ENCODE measurements at regions not wholly inside any gene's neighbourhood (a gene's known extent, or its start where the extent isn't known, plus 50 kb on each side); places are given as distances from the start of the nearest gene placed in this dataset.

- no peaks in the 10 kb centered on the region for H3K27me3 ChIP-seq (ENCODE audit: control insufficient read depth in 1 of 2, insufficient read depth in 2 of 2, low read length in 2 of 2)
- no peak overlapping the region for H3K27ac ChIP-seq (ENCODE audit: low read depth, low read length)
- H3K4me3 ChIP-seq (ENCODE audit: low read depth in 1 of 2, low read length in 2 of 2): no peak overlapping the region
- H3K9me3 ChIP-seq (ENCODE audit: control insufficient read depth in 1 of 2, low read length in 2 of 2): no peaks in the 10 kb centered on the region
- no peaks in the 10 kb centered on the region for H3K36me3 ChIP-seq (ENCODE audit: control insufficient read depth in 1 of 2, insufficient read depth in 2 of 2, low read length in 2 of 2)
- no peak overlapping the region for H3K9ac ChIP-seq (ENCODE audit: low read depth in 1 of 2, low read length in 2 of 2)
- peaks cover 0 to 2% of the 10 kb centered on the region in 2 donors for H3K4me1 ChIP-seq (ENCODE audit: control insufficient read depth in 1 of 2, insufficient read depth in 2 of 2, low read length in 2 of 2)
Measured at GRCh38 chr1:80656014-80656636, 1144.6 kb upstream of the ADGRL2 start.

- Histone ChIP-seq H3K36me3 (ENCODE audit: control insufficient read depth in 1 of 2, insufficient read depth in 2 of 2, low read length in 2 of 2) (no peaks in the 10 kb centered on the region), H3K9ac (ENCODE audit: low read depth in 1 of 2, low read length in 2 of 2) (no peak overlapping the region), H3K9me3 (ENCODE audit: control insufficient read depth in 1 of 2, low read length in 2 of 2) (no peaks in the 10 kb centered on the region), H3K27me3 (ENCODE audit: control insufficient read depth in 1 of 2, insufficient read depth in 2 of 2, low read length in 2 of 2) (no peaks in the 10 kb centered on the region), H3K4me1 (ENCODE audit: control insufficient read depth in 1 of 2, insufficient read depth in 2 of 2, low read length in 2 of 2) (no peaks in the 10 kb centered on the region), H3K27ac (ENCODE audit: low read depth, low read length) (no peak overlapping the region), H3K4me3 (ENCODE audit: low read depth in 1 of 2, low read length in 2 of 2) (no peak overlapping the region)
Measured at GRCh38 chr1:80646053-80646452, 1154.7 kb upstream of the ADGRL2 start.

GRCh38 chr1:80645621-80646020 is 1155.1 kb upstream of the ADGRL2 start:
- Histone ChIP-seq H3K9ac (ENCODE audit: low read depth in 1 of 2, low read length in 2 of 2) (no peak overlapping the region), H3K4me1 (ENCODE audit: control insufficient read depth in 1 of 2, insufficient read depth in 2 of 2, low read length in 2 of 2) (no peaks in the 10 kb centered on the region), H3K36me3 (ENCODE audit: control insufficient read depth in 1 of 2, insufficient read depth in 2 of 2, low read length in 2 of 2) (no peaks in the 10 kb centered on the region), H3K27me3 (ENCODE audit: control insufficient read depth in 1 of 2, insufficient read depth in 2 of 2, low read length in 2 of 2) (no peaks in the 10 kb centered on the region), H3K27ac (ENCODE audit: low read depth, low read length) (no peak overlapping the region), H3K9me3 (ENCODE audit: control insufficient read depth in 1 of 2, low read length in 2 of 2) (no peaks in the 10 kb centered on the region), H3K4me3 (ENCODE audit: low read depth in 1 of 2, low read length in 2 of 2) (no peak overlapping the region)

GRCh38 chr1:80640978-80641377 is 1159.8 kb upstream of the ADGRL2 start:
- Histone ChIP-seq H3K9me3 (ENCODE audit: control insufficient read depth in 1 of 2, low read length in 2 of 2) (no peaks in the 10 kb centered on the region), H3K36me3 (ENCODE audit: control insufficient read depth in 1 of 2, insufficient read depth in 2 of 2, low read length in 2 of 2) (no peaks in the 10 kb centered on the region), H3K27ac (ENCODE audit: low read depth, low read length) (no peak overlapping the region), H3K27me3 (ENCODE audit: control insufficient read depth in 1 of 2, insufficient read depth in 2 of 2, low read length in 2 of 2) (no peaks in the 10 kb centered on the region), H3K9ac (ENCODE audit: low read depth in 1 of 2, low read length in 2 of 2) (no peak overlapping the region), H3K4me3 (ENCODE audit: low read depth in 1 of 2, low read length in 2 of 2) (no peak overlapping the region), H3K4me1 (ENCODE audit: control insufficient read depth in 1 of 2, insufficient read depth in 2 of 2, low read length in 2 of 2) (no peaks in the 10 kb centered on the region)

- H3K9ac ChIP-seq (ENCODE audit: low read depth in 1 of 2, low read length in 2 of 2): no peak overlapping the region
- H3K36me3 ChIP-seq (ENCODE audit: control insufficient read depth in 1 of 2, insufficient read depth in 2 of 2, low read length in 2 of 2): no peaks in the 10 kb centered on the region
- H3K27ac ChIP-seq (ENCODE audit: low read depth, low read length): no peak overlapping the region
Measured at GRCh38 chr1:80639777-80640533, 1160.8 kb upstream of the ADGRL2 start.

GRCh38 chr1:80633947-80634706 is 1166.6 kb upstream of the ADGRL2 start:
- Histone ChIP-seq H3K4me1 (ENCODE audit: control insufficient read depth in 1 of 2, insufficient read depth in 2 of 2, low read length in 2 of 2) (no peaks in the 10 kb centered on the region), H3K36me3 (ENCODE audit: control insufficient read depth in 1 of 2, insufficient read depth in 2 of 2, low read length in 2 of 2) (no peaks in the 10 kb centered on the region), H3K27ac (ENCODE audit: low read depth, low read length) (no peak overlapping the region), H3K4me3 (ENCODE audit: low read depth in 1 of 2, low read length in 2 of 2) (no peak overlapping the region), H3K27me3 (ENCODE audit: control insufficient read depth in 1 of 2, insufficient read depth in 2 of 2, low read length in 2 of 2) (no peaks in the 10 kb centered on the region), H3K9me3 (ENCODE audit: control insufficient read depth in 1 of 2, low read length in 2 of 2) (no peaks in the 10 kb centered on the region), H3K9ac (ENCODE audit: low read depth in 1 of 2, low read length in 2 of 2) (no peak overlapping the region)

More at GRCh38 chr1:80639777-80640533, 1160.8 kb upstream of the ADGRL2 start:
- Histone ChIP-seq H3K4me3 (ENCODE audit: low read depth in 1 of 2, low read length in 2 of 2) (no peak overlapping the region), H3K4me1 (ENCODE audit: control insufficient read depth in 1 of 2, insufficient read depth in 2 of 2, low read length in 2 of 2) (no peaks in the 10 kb centered on the region), H3K27me3 (ENCODE audit: control insufficient read depth in 1 of 2, insufficient read depth in 2 of 2, low read length in 2 of 2) (no peaks in the 10 kb centered on the region), H3K9me3 (ENCODE audit: control insufficient read depth in 1 of 2, low read length in 2 of 2) (no peaks in the 10 kb centered on the region)

GRCh38 chr1:80632284-80632683 is 1168.5 kb upstream of the ADGRL2 start:
- Histone ChIP-seq H3K9me3 (ENCODE audit: control insufficient read depth in 1 of 2, low read length in 2 of 2) (no peaks in the 10 kb centered on the region), H3K36me3 (ENCODE audit: control insufficient read depth in 1 of 2, insufficient read depth in 2 of 2, low read length in 2 of 2) (no peaks in the 10 kb centered on the region), H3K9ac (ENCODE audit: low read depth in 1 of 2, low read length in 2 of 2) (no peak overlapping the region), H3K27me3 (ENCODE audit: control insufficient read depth in 1 of 2, insufficient read depth in 2 of 2, low read length in 2 of 2) (no peaks in the 10 kb centered on the region), H3K27ac (ENCODE audit: low read depth, low read length) (no peak overlapping the region), H3K4me3 (ENCODE audit: low read depth in 1 of 2, low read length in 2 of 2) (no peak overlapping the region), H3K4me1 (ENCODE audit: control insufficient read depth in 1 of 2, insufficient read depth in 2 of 2, low read length in 2 of 2) (no peaks in the 10 kb centered on the region)

- no peaks in the 10 kb centered on the region for H3K27me3 ChIP-seq (ENCODE audit: control insufficient read depth in 1 of 2, insufficient read depth in 2 of 2, low read length in 2 of 2)
- H3K9me3 ChIP-seq (ENCODE audit: control insufficient read depth in 1 of 2, low read length in 2 of 2): no peaks in the 10 kb centered on the region
- H3K36me3 ChIP-seq (ENCODE audit: control insufficient read depth in 1 of 2, insufficient read depth in 2 of 2, low read length in 2 of 2): no peaks in the 10 kb centered on the region
- H3K27ac ChIP-seq (ENCODE audit: low read depth, low read length): no peak overlapping the region
- no peaks in the 10 kb centered on the region for H3K4me1 ChIP-seq (ENCODE audit: control insufficient read depth in 1 of 2, insufficient read depth in 2 of 2, low read length in 2 of 2)
- H3K4me3 ChIP-seq (ENCODE audit: low read depth in 1 of 2, low read length in 2 of 2): no peak overlapping the region
- H3K9ac ChIP-seq (ENCODE audit: low read depth in 1 of 2, low read length in 2 of 2): no peak overlapping the region
Measured at GRCh38 chr1:80629304-80629837, 1171.4 kb upstream of the ADGRL2 start.

- Histone ChIP-seq H3K27ac (ENCODE audit: low read depth, low read length) (no peak overlapping the region), H3K9me3 (ENCODE audit: control insufficient read depth in 1 of 2, low read length in 2 of 2) (no peaks in the 10 kb centered on the region), H3K9ac (ENCODE audit: low read depth in 1 of 2, low read length in 2 of 2) (no peak overlapping the region), H3K4me1 (ENCODE audit: control insufficient read depth in 1 of 2, insufficient read depth in 2 of 2, low read length in 2 of 2) (no peaks in the 10 kb centered on the region), H3K36me3 (ENCODE audit: control insufficient read depth in 1 of 2, insufficient read depth in 2 of 2, low read length in 2 of 2) (no peaks in the 10 kb centered on the region), H3K4me3 (ENCODE audit: low read depth in 1 of 2, low read length in 2 of 2) (no peak overlapping the region), H3K27me3 (ENCODE audit: control insufficient read depth in 1 of 2, insufficient read depth in 2 of 2, low read length in 2 of 2) (no peaks in the 10 kb centered on the region)
Measured at GRCh38 chr1:80624682-80625081, 1176.1 kb upstream of the ADGRL2 start.

- Histone ChIP-seq H3K4me3 (ENCODE audit: low read depth in 1 of 2, low read length in 2 of 2) (no peak overlapping the region), H3K9me3 (ENCODE audit: control insufficient read depth in 1 of 2, low read length in 2 of 2) (no peaks in the 10 kb centered on the region), H3K27me3 (ENCODE audit: control insufficient read depth in 1 of 2, insufficient read depth in 2 of 2, low read length in 2 of 2) (no peaks in the 10 kb centered on the region), H3K4me1 (ENCODE audit: control insufficient read depth in 1 of 2, insufficient read depth in 2 of 2, low read length in 2 of 2) (no peaks in the 10 kb centered on the region), H3K9ac (ENCODE audit: low read depth in 1 of 2, low read length in 2 of 2) (no peak overlapping the region), H3K36me3 (ENCODE audit: control insufficient read depth in 1 of 2, insufficient read depth in 2 of 2, low read length in 2 of 2) (no peaks in the 10 kb centered on the region), H3K27ac (ENCODE audit: low read depth, low read length) (no peak overlapping the region)
Measured at GRCh38 chr1:80607064-80607463, 1193.7 kb upstream of the ADGRL2 start.
